Transverse colon (tissue), 3 donors: ENCODE measurements at regions not wholly inside any gene's neighbourhood (a gene's known extent, or its start where the extent isn't known, plus 50 kb on each side); places are given as distances from the start of the nearest gene placed in this dataset.

Source experiments
- EP300 ChIP-seq: sonication (generic); formaldehyde crosslinking; IDR thresholded peaks from one replicate; pipeline ENCODE4 v1.6.1; 2017; ENCODE audit warnings: antibody characterized with exemption, low read depth
- POLR2A ChIP-seq: fragments of 450-650 bp; IDR thresholded peaks from one replicate; pipeline ENCODE4 v1.6.1; 2016; ENCODE audit warnings: antibody characterized with exemption, mild to moderate bottlenecking, moderate library complexity
- TF ChIP-seq, protein P1 (sequence below), 5 experiments: fragments of 200-600 bp in 3 of 5; fragments of 450-650 bp in 2 of 5; sonication (generic) in 3 of 5; IDR thresholded peaks; 1 replicate in 2 of 5; 2 replicates in 3 of 5; pipeline ENCODE4 v1.5.1; 2016 to 2017; ENCODE audit warnings: antibody characterized with exemption in 5 of 5, inconsistent platforms in 3 of 5, mild to moderate bottlenecking in 2 of 5, moderate library complexity in 1 of 5

- TF ChIP-seq, protein P1, sequence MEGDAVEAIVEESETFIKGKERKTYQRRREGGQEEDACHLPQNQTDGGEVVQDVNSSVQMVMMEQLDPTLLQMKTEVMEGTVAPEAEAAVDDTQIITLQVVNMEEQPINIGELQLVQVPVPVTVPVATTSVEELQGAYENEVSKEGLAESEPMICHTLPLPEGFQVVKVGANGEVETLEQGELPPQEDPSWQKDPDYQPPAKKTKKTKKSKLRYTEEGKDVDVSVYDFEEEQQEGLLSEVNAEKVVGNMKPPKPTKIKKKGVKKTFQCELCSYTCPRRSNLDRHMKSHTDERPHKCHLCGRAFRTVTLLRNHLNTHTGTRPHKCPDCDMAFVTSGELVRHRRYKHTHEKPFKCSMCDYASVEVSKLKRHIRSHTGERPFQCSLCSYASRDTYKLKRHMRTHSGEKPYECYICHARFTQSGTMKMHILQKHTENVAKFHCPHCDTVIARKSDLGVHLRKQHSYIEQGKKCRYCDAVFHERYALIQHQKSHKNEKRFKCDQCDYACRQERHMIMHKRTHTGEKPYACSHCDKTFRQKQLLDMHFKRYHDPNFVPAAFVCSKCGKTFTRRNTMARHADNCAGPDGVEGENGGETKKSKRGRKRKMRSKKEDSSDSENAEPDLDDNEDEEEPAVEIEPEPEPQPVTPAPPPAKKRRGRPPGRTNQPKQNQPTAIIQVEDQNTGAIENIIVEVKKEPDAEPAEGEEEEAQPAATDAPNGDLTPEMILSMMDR (IDR thresholded peaks at IDR 0.05) = no peak
- TF ChIP-seq POLR2A (no peak), EP300 (no peak)
These were observed 944.3 kb upstream of the SEMA6D start for GRCh38 chr15:46773016-46773415.
